Effector CD8-positive, alpha-beta T cell (primary cell): ENCODE measurements at regions not wholly inside any gene's neighbourhood (a gene's known extent, or its start where the extent isn't known, plus 50 kb on each side); places are given as distances from the start of the nearest gene placed in this dataset.
"Not testable (repeated sequence)": the region's sequence is repeated elsewhere in the genome, so short reads cannot be mapped to it uniquely, and the experiment has no call there.

Source experiments
- DNase-seq: peaks from one replicate; lab custom pipeline; 2025; lab: John Stamatoyannopoulos, UW

DNA sequence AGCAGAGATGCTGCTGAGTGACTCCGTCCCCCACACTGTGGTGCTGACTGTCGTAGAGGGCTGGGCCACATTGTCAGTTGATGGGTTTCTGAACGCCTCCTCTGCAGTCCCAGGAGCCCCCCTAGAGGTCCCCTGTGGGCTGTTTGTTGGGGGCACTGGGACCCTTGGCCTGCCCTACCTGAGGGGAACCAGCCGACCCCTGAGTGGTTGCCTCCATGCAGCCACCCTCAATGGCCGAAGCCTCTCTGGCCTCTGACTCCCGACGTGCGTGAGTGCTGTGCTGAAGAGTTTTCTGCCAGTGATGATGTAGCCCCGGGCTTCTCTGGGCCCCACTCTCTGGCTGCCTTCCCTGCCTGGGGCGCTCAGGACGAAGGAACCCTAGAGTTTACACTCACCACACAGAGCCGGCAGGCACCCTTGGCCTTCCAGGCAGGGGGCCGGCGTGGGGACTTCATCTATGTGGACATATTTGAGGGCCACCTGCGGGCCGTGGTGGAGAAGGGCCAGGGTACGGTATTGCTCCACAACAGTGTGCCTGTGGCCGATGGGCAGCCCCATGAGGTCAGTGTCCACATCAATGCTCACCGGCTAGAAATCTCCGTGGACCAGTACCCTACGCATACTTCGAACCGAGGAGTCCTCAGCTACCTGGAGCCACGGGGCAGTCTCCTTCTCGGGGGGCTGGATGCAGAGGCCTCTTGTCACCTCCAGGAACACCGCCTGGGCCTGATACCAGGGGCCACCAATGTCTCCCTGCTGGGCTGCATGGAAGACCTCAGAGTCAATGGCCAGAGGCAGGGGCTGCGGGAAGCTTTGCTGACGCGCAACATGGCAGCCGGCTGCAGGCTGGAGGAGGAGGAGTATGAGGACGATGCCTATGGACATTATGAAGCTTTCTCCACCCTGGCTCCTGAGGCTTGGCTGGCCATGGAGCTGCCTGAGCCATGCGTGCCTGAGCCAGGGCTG lies 181.1 kb downstream of the TBC1D2B start:
- DNase-seq, result not testable (repeated sequence)

DNA sequence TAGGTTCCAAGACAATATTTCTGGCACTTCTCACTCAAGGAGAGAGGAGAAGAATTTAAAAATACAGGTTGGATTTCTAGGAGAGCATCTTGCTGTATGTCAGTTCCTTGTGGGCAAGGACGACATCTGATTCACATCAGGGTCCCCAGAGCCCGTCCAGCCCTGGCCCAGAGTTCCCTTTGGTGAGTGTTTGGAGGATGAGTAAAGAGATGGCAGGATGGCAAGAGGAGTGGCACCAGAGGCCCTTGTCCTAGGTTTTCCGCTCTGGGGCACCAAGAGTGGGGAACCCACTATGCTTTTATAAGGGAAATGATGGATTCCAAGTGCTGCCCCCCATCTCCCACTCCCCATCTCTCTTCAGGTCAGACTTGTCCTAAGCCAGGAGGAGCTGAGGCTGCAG lies 181.8 kb downstream of the TBC1D2B start:
- DNase-seq, result no peak

- DNase-seq, result not testable (repeated sequence)
Observed at GRCh38 chr15:77895145-77895544, 182.4 kb downstream of the TBC1D2B start.

- not testable (repeated sequence) for DNase-seq
Observed at GRCh38 chr15:77893671-77894640, 183.6 kb downstream of the TBC1D2B start.

DNA sequence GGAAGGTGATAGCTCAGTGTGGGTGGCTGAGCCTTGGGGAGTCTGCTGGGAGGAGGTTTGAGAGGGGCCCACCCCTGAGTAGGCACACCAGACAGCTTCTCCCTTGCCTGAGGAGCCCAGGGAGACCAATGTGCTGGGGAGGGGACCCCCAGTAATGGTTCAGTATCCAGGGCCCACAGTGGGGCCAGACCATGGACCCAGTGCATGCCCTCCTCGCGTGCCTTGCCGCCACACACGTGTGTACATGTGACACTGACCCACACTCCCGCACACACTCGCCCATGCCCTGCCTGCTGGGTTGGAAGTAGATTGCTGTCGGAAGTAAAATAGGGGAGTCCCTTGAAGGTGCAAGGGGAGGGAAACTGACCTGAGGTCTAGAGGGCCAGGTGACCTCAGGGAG lies 184.3 kb downstream of the TBC1D2B start:
- DNase-seq, result not testable (repeated sequence)

DNA sequence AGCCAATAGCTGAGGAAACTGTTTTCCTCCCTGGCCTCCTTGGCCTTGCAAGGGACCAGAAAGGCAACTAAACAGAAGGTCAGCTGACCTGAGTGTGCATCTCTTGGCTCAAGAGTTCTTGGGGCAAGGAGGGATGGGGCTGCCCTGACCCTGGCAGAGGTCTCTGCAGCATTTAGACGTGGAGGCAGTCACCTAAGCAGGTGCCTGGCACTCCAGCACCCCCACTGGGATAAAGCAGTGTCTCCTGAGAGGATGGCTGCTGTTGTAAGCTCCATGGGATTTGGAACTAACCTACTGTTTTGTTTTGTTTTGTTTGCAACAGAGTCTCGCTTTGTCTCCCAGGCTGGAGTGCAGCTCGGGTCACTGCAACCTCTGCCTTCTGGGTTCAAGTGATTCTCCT lies 185.2 kb downstream of the TBC1D2B start:
- DNase-seq, result no peak

DNA sequence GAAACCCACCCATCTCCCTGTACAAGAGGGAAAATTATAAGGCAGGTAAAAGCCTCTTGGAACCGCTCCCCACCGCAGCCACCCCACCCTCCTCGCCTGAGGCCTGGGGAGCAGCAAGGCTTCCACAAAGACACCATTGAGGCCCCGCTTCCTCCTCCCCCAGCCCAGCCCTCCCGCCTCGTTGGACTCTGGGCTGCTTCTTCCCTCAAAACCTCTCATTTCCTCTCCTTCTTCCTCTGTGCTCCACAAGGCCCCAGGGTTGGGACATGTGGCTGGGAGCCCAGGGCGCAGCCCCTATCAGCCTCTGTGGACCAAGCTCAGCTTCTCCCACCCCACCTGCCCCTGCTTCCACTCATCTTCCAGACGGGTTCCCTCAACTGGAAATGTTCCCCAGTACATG lies 185.6 kb downstream of the TBC1D2B start:
- not testable (repeated sequence) for DNase-seq

GRCh38 chr15:77890911-77891801 lies 186.4 kb downstream of the TBC1D2B start:
- DNase-seq, result not testable (repeated sequence)

DNA sequence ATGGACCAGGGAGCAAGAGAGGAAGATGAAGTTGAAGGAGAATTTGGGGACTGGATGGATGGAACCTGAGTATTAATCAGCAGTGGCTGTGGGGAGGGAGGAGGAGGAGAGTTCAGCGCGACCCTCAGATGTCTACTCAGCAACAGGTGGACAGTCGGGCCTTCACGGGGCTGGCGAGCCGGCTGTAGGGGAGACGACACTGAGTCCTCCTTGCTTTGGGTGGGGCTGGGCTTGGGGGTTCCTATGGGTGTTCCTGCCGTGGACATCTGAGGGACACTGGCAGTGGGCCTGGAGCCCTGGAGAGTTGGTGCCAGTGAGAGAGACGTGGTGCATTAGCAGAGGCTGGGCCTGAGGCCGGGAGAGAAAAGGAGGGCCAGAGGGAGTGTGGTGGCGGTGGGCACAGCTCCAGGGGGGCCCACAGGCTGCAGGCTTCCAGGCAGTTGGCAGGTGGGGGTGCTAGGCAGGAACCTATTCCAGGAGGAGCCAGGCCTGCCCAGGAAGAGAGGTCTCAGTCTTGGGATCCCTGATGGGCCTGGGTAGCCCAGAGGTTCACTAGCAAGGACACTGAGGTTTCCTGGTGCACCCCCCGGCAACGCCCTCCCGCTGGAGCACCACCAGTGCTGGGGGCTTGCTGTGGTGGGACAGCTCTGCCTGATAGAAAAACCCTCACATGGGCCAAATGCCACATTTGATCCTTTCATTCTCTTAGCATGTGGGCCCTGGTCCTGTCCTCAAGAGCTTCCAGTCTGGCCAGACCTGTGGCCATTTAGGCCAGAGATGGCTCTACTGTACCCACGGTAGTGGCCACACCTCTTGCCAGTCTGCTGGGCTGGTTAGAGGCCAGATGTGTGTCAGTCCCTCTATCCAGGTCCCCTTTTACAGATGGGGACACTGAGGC lies 187.4 kb downstream of the TBC1D2B start:
- not testable (repeated sequence) for DNase-seq

GRCh38 chr15:77889009-77889806 lies 188.3 kb downstream of the TBC1D2B start:
- DNase-seq, result no peak

DNA sequence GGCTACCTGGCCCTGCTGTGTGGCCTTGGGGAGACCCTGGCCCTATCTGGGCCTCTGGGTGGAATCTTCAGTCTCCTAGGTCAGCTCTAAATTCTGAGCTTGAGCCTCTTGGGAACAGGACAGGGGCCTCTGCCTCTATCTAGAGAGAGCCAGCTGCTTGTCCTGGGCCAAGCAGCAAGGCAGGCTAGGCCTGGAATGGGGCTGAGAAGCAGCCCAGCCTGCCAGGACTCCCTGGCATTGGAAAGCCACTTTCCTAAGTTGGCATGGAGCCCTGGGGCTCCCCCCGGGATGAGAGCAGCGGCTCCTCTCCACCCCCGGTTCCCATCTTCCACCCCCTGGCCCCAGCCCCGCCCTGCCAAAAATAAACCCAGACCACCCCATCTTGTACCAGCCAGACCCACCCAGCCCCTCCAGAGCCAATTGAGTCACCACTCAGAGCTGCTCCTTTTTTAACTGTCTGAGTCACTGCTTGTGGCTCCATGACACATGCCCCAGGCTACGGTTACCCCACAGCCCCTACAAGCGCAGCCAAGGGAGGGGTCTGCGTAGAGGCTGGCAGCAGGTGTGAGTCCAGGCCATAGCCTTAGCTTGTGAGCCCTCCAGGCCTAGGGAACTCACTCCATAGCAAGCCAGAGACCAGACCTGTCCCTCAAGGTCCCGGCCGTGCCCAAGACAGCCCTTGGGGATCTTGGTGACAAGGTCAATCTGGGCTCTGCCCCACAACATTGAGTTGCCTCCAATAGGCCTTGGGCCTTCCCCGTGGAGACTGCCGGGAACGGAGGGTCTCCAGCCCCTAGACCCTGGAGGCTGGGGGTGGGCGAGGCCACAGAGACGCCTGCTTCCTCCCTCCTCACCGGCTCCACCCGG lies 189.7 kb downstream of the TBC1D2B start:
- DNase-seq, result not testable (repeated sequence)

- no peak for DNase-seq
Observed at GRCh38 chr15:77886805-77887448, 190.6 kb downstream of the TBC1D2B start.

DNA sequence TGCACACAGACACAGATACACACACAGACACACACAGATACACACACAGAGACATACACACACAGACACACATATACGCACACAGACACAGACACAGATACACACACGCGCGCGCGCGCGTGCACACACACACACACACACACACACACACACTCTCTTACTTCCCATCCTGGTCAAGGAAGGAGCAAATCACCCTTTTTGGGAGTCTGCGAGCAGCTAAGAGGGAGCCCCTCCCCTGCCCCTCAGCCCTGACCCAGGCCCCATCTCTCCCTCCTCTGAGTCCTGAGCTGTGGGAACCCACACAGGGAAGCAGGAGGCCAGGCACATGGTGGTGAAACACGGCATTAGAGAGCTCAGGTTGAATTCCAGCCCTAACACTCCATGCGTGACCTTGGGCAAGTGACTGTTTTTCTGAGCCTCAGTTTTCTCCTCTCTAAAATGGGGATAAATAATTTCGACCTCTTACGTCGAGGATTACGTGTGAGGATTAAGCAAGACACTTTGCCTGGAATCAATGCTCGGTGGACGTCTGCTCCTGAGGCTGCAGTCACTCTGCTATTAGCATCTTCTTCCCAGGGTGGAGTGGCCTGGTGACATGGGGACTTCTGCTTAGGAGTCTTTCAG lies 191.5 kb downstream of the TBC1D2B start:
- DNase-seq, result not testable (repeated sequence)

- DNase-seq, result not testable (repeated sequence)
Observed at GRCh38 chr15:77883012-77883411, 194.5 kb downstream of the TBC1D2B start.

GRCh38 chr15:77881950-77882349 lies 195.6 kb downstream of the TBC1D2B start:
- no peak for DNase-seq

DNA sequence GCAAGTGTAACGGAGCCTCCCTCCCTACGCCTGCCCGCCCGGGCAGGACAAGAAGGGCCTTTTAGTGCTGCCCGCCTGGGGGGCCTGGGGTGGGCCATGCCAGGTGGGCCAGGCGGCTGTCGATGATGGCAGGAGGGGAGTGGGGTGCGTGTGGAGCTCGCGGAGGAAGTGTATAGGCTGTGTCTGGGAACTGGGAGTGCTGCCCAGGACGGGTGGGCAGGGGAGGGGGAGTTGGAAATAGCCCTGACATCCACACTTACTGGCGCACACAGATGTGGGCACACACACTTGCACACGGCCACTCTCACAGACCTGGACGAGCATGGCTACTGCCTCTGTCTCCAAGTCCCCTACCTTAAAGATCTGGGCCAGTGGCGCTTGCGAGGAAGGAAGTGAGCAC lies 196.0 kb downstream of the TBC1D2B start:
- not testable (repeated sequence) for DNase-seq

DNA sequence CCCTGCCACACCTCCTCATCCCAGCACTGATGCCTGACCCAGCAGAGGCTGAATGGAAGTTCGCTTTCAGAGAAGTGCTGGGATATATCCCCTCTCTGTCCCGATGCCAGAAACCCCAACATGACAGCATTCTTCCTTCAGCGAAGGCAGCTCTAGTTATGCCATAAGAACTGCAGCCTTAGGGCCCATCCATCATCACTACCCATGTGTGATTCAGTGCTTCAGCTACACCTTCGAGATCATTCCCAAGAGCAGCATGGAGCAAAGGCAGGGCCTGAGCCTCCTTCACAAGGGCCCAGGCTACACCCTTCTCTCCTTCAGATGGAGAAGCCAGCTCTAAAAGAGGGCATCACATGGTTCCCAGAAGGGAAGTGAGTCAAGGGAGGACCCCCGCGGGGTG lies 198.0 kb downstream of the TBC1D2B start:
- DNase-seq, result not testable (repeated sequence)
